ENCODE measurements at regions not wholly inside any gene's neighbourhood (a gene's known extent, or its start where the extent isn't known, plus 50 kb on each side); places are given as distances from the start of the nearest gene placed in this dataset.

DNA sequence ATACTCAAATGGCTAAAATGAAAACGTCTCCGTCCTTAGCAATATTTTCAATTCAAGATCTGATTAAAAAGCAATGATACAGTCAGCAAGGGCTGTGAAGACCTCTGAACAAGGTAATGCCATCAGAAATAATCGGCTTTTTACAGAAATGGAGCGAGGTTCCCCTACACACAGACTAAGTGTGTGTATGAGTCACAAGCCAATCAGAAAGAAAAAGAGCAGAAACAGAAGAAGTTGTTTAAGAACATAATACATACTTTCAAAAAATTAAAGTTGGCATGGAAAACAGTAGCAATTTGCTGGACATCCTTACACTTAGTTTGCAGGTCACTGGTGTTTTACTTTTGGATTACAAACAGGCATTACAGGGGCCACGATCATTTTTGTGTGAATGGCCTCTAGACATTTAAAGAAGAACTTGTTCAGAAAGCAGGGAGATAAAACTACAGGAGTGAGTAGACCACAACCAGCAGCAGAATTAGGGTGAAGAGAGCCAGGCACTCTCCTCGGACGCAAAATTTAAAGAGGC is 350.0 kb upstream of the RUNX1 start:
- Mint-ChIP-seq H3K9me3 (no peaks in the 10 kb centered on the region), H3K27ac (peak overlapping the region; percentile 50), H3K4me3 (no peak overlapping the region), H3K36me3 (ENCODE audit: low read depth) (no peaks in the 10 kb centered on the region), H3K4me1 (ENCODE audit: low read depth) (peaks cover 24% of the 10 kb centered on the region), H3K27me3 (ENCODE audit: low read depth) (no peaks in the 10 kb centered on the region)
- CTCF ChIA-PET: interaction anchor here (0.6 to 3.7 kb wide), 9 partner anchors 176 to 654 kb away, joined by 3 to 22 read pairs (median 4); no protein-coding TSS in a partner anchor
- no peak for DNase-seq
- intact Hi-C loops (cut with micrococcal nuclease): no loop called here

GRCh38 chr21:35398346-35398982 is 349.4 kb upstream of the RUNX1 start:
- Mint-ChIP-seq H3K9me3 (no peaks in the 10 kb centered on the region), H3K4me3 (no peak overlapping the region), H3K4me1 (ENCODE audit: low read depth) (peaks cover 24% of the 10 kb centered on the region), H3K36me3 (ENCODE audit: low read depth) (no peaks in the 10 kb centered on the region), H3K27ac (no peak overlapping the region), H3K27me3 (ENCODE audit: low read depth) (no peaks in the 10 kb centered on the region)
- no peak for DNase-seq
- CTCF ChIA-PET: interaction anchor here (0.6 to 3.5 kb wide), 4 partner anchors 15 to 653 kb away, joined by 3 to 22 read pairs (median 4); no protein-coding TSS in a partner anchor
- intact Hi-C loops (cut with micrococcal nuclease): no loop called here

- intact Hi-C loops (cut with micrococcal nuclease): no loop called here
- CTCF ChIA-PET: interaction anchor here (0.6 kb wide), 1 partner anchor 15 kb away, joined by 3 read pairs; no protein-coding TSS in a partner anchor
- no peak overlapping the region for H3K4me3 Mint-ChIP-seq
- peaks cover 24% of the 10 kb centered on the region for H3K4me1 Mint-ChIP-seq (ENCODE audit: low read depth)
- no peaks in the 10 kb centered on the region for H3K9me3 Mint-ChIP-seq
- H3K27me3 Mint-ChIP-seq (ENCODE audit: low read depth): no peaks in the 10 kb centered on the region
- no peaks in the 10 kb centered on the region for H3K36me3 Mint-ChIP-seq (ENCODE audit: low read depth)
- no peak overlapping the region for H3K27ac Mint-ChIP-seq
- no peak for DNase-seq
Observed at GRCh38 chr21:35397781-35398180, 348.7 kb upstream of the RUNX1 start.

- Mint-ChIP-seq H3K4me1 (ENCODE audit: low read depth) (peaks cover 24% of the 10 kb centered on the region), H3K27me3 (ENCODE audit: low read depth) (no peaks in the 10 kb centered on the region), H3K36me3 (ENCODE audit: low read depth) (no peaks in the 10 kb centered on the region), H3K4me3 (no peak overlapping the region), H3K9me3 (no peaks in the 10 kb centered on the region), H3K27ac (no peak overlapping the region)
- CTCF ChIA-PET: interaction anchor here (0.7 kb wide), 1 partner anchor 651 kb away, joined by 4 read pairs; no protein-coding TSS in a partner anchor
- DNase-seq: no peak
- intact Hi-C loops (cut with micrococcal nuclease): no loop called here
Observed at GRCh38 chr21:35396655-35397054, 347.6 kb upstream of the RUNX1 start.

- Mint-ChIP-seq H3K4me3 (no peak overlapping the region), H3K9me3 (peaks cover 1% of the 10 kb centered on the region), H3K4me1 (ENCODE audit: low read depth) (peaks cover 28% of the 10 kb centered on the region), H3K27me3 (ENCODE audit: low read depth) (no peaks in the 10 kb centered on the region), H3K27ac (no peak overlapping the region), H3K36me3 (ENCODE audit: low read depth) (no peaks in the 10 kb centered on the region)
- DNase-seq: no peak
- CTCF ChIA-PET: interaction anchor here (0.7 kb wide), 1 partner anchor 650 kb away, joined by 4 read pairs; no protein-coding TSS in a partner anchor
- intact Hi-C loops (cut with micrococcal nuclease): no loop called here
Observed at GRCh38 chr21:35395728-35396127, 346.6 kb upstream of the RUNX1 start.

GRCh38 chr21:35394634-35395369 is 345.7 kb upstream of the RUNX1 start:
- DNase-seq: no peak
- intact Hi-C loops (cut with micrococcal nuclease): no loop called here

GRCh38 chr21:35394049-35394448 is 344.9 kb upstream of the RUNX1 start:
- H3K27me3 Mint-ChIP-seq (ENCODE audit: low read depth): no peaks in the 10 kb centered on the region
- DNase-seq: no peak
- H3K4me1 Mint-ChIP-seq (ENCODE audit: low read depth): peaks cover 20% of the 10 kb centered on the region
- H3K36me3 Mint-ChIP-seq (ENCODE audit: low read depth): no peaks in the 10 kb centered on the region
- H3K4me3 Mint-ChIP-seq: no peak overlapping the region
- H3K27ac Mint-ChIP-seq: no peak overlapping the region
- CTCF ChIA-PET: no interaction called here
- intact Hi-C loops (cut with micrococcal nuclease): no loop called here
- peaks cover 1% of the 10 kb centered on the region for H3K9me3 Mint-ChIP-seq

More at GRCh38 chr21:35394634-35395369, 345.7 kb upstream of the RUNX1 start:
- Mint-ChIP-seq H3K9me3 (peaks cover 1% of the 10 kb centered on the region), H3K4me1 (ENCODE audit: low read depth) (peaks cover 25% of the 10 kb centered on the region), H3K27me3 (ENCODE audit: low read depth) (no peaks in the 10 kb centered on the region), H3K36me3 (ENCODE audit: low read depth) (no peaks in the 10 kb centered on the region), H3K4me3 (no peak overlapping the region), H3K27ac (no peak overlapping the region)
- CTCF ChIA-PET: no interaction called here

DNA sequence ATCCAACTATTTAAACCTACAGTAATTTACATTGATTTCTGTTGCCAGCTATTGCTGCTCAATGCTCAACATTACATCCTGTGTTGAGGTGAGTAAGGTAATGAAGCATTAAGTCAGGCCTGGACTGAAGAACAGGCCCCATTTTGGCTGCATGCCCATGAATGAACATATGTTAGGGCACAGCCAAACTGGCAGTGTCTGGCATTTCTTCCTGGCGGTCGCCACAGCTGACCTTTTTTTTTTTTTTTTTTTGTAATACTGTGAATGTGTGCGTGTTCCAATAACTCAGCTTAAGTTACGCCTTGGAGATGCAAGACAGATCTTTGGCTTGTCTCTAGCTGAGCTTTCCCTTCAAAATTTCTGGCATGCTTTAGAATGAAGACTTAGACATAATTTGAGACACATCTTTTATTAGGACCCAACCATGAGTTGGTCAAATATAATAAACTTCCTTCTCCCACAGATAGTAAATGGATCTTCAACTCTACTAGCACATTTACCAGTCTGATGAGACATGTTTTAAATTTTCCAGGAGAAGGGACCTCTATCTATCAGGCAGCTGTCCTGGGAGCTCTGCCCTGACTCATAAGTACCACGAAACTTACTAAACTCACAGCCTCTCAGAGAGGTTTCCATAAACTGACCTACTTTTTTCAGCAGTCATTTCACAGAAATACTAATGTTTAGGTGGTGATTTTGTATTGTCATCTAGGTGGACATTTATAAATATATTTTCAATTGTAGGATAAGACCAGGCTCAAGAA is 341.1 kb upstream of the RUNX1 start:
- CTCF ChIA-PET: interaction anchor here (0.6 to 1.7 kb wide), 2 partner anchors 500 to 668 kb away, joined by 3 read pairs; no protein-coding TSS in a partner anchor
- intact Hi-C loops (cut with micrococcal nuclease): no loop called here
- H3K36me3 Mint-ChIP-seq (ENCODE audit: low read depth): no peaks in the 10 kb centered on the region
- peaks cover 15% of the 10 kb centered on the region for H3K4me1 Mint-ChIP-seq (ENCODE audit: low read depth)
- peaks cover 6% of the 10 kb centered on the region for H3K9me3 Mint-ChIP-seq
- H3K4me3 Mint-ChIP-seq: no peak overlapping the region
- peak; percentile 26 for DNase-seq
- H3K27me3 Mint-ChIP-seq (ENCODE audit: low read depth): no peaks in the 10 kb centered on the region
- H3K27ac Mint-ChIP-seq: peak overlapping the region; percentile 12

- CTCF ChIA-PET: no interaction called here
- H3K36me3 Mint-ChIP-seq (ENCODE audit: low read depth): no peaks in the 10 kb centered on the region
- H3K4me1 Mint-ChIP-seq (ENCODE audit: low read depth): peaks cover 15% of the 10 kb centered on the region
- intact Hi-C loops (cut with micrococcal nuclease): no loop called here
- no peaks in the 10 kb centered on the region for H3K27me3 Mint-ChIP-seq (ENCODE audit: low read depth)
- H3K9me3 Mint-ChIP-seq: peaks cover 6% of the 10 kb centered on the region
- no peak for DNase-seq
- H3K4me3 Mint-ChIP-seq: no peak overlapping the region
- H3K27ac Mint-ChIP-seq: no peak overlapping the region
Observed at GRCh38 chr21:35386491-35387079, 337.5 kb upstream of the RUNX1 start.

- CTCF ChIA-PET: no interaction called here
- H3K4me1 Mint-ChIP-seq (ENCODE audit: low read depth): peaks cover 6% of the 10 kb centered on the region
Observed at GRCh38 chr21:35384375-35384774, 335.3 kb upstream of the RUNX1 start.

DNA sequence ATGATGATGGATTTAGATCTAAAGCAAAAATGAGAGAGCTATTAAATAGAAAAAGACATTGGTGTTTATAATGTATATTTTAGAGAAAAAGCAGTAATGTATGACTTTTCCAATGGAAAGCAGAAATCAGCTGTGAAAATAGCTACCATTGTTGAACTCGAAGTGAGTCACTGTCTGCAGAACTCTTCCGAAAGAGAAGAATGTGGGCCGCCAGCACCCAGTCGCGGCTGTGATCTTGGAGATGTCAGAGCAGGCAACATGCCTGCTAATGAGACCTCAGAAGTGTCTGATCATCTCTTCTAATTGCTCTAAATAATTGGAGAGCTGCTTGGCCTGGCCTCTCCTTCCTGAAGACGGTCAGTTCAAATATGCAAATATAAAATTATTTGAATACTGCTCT is 333.6 kb upstream of the RUNX1 start:
- Mint-ChIP-seq H3K36me3 (ENCODE audit: low read depth) (no peaks in the 10 kb centered on the region), H3K4me1 (ENCODE audit: low read depth) (peaks cover 6% of the 10 kb centered on the region), H3K27ac (no peak overlapping the region), H3K27me3 (ENCODE audit: low read depth) (no peaks in the 10 kb centered on the region), H3K4me3 (no peak overlapping the region), H3K9me3 (no peaks in the 10 kb centered on the region)
- no peak for DNase-seq
- intact Hi-C loops (cut with micrococcal nuclease): no loop called here
- CTCF ChIA-PET: interaction anchor here (0.7 kb wide), 1 partner anchor 15 kb away, joined by 3 read pairs; no protein-coding TSS in a partner anchor

More at GRCh38 chr21:35384375-35384774, 335.3 kb upstream of the RUNX1 start:
- Mint-ChIP-seq H3K9me3 (peaks cover 4% of the 10 kb centered on the region), H3K27me3 (ENCODE audit: low read depth) (no peaks in the 10 kb centered on the region), H3K4me3 (no peak overlapping the region), H3K27ac (no peak overlapping the region), H3K36me3 (ENCODE audit: low read depth) (no peaks in the 10 kb centered on the region)
- intact Hi-C loops (cut with micrococcal nuclease): no loop called here
- DNase-seq: no peak
